Neural crest cell (in vitro differentiated cells): ENCODE measurements at regions not wholly inside any gene's neighbourhood (a gene's known extent, or its start where the extent isn't known, plus 50 kb on each side); places are given as distances from the start of the nearest gene placed in this dataset.

Experiments used
- DNase-seq: peaks from one replicate; pipeline ENCODE4 v3.0.0; 2021; ENCODE audit warnings: low read depth, mixed read lengths, low spot score
- H3K27ac Mint-ChIP-seq: one replicate; pipeline ENCODE4 v1.8.0; 2021; ENCODE audit warnings: mild to moderate bottlenecking, mixed read lengths; ENCODE audit not compliant: unreplicated experiment
- H3K27me3 Mint-ChIP-seq: 2 replicates; pipeline ENCODE4 v1.8.0; 2021; ENCODE audit warnings: low read depth, mild to moderate bottlenecking, mixed read lengths
- H3K36me3 Mint-ChIP-seq: 2 replicates; pipeline ENCODE4 v1.8.0; 2021; ENCODE audit warnings: low read depth, mild to moderate bottlenecking, mixed read lengths
- H3K4me1 Mint-ChIP-seq: 2 replicates; pipeline ENCODE4 v1.8.0; 2021; ENCODE audit warnings: mixed read lengths
- H3K4me3 Mint-ChIP-seq: one replicate; pipeline ENCODE4 v1.8.0; 2021; ENCODE audit warnings: mild to moderate bottlenecking, mixed read lengths
- H3K9me3 Mint-ChIP-seq: 2 replicates; pipeline ENCODE4 v1.8.0; 2021; ENCODE audit warnings: mixed read lengths
- TF ChIP-seq, protein P1 (sequence below): fragments of 200-600 bp; sonication (generic); conservative IDR thresholded peaks from 2 replicates; pipeline ENCODE4 v1.5.0; 2021; ENCODE audit warnings: antibody characterized with exemption, mild to moderate bottlenecking

DNA sequence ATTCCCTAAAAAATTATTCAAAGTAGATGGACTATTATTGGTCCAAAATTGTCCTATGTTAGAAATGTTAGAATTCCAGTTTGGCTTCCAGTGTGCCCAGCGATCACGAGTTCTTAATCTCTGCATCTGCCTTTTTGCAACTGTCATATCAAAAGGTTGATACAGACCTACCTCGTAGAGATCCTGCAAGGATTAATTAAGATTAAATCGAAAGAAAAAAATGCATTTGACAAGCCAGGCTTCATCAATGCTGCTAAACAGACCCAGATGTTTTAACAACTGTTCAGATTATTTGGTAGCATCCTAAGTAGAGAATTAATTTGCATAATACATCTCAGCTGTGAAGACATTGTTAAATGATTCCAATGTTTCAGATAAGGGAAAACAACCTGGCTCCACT, 336.5 kb downstream of the CRPPA start:
- no peaks in the 10 kb centered on the region for H3K27me3 Mint-ChIP-seq
- peaks cover 4% of the 10 kb centered on the region for H3K9me3 Mint-ChIP-seq
- peaks cover 4% of the 10 kb centered on the region for H3K4me1 Mint-ChIP-seq
- TF ChIP-seq, protein P1, sequence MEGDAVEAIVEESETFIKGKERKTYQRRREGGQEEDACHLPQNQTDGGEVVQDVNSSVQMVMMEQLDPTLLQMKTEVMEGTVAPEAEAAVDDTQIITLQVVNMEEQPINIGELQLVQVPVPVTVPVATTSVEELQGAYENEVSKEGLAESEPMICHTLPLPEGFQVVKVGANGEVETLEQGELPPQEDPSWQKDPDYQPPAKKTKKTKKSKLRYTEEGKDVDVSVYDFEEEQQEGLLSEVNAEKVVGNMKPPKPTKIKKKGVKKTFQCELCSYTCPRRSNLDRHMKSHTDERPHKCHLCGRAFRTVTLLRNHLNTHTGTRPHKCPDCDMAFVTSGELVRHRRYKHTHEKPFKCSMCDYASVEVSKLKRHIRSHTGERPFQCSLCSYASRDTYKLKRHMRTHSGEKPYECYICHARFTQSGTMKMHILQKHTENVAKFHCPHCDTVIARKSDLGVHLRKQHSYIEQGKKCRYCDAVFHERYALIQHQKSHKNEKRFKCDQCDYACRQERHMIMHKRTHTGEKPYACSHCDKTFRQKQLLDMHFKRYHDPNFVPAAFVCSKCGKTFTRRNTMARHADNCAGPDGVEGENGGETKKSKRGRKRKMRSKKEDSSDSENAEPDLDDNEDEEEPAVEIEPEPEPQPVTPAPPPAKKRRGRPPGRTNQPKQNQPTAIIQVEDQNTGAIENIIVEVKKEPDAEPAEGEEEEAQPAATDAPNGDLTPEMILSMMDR = no peak
- DNase-seq = no peak
- no peak overlapping the region for H3K27ac Mint-ChIP-seq
- H3K36me3 Mint-ChIP-seq = peaks cover 2% of the 10 kb centered on the region
- no peak overlapping the region for H3K4me3 Mint-ChIP-seq

GRCh38 chr7:16084370-16084769, 337.0 kb downstream of the CRPPA start:
- H3K4me1 Mint-ChIP-seq = peaks cover 4% of the 10 kb centered on the region
- H3K9me3 Mint-ChIP-seq = peaks cover 4% of the 10 kb centered on the region
- peaks cover 2% of the 10 kb centered on the region for H3K36me3 Mint-ChIP-seq
- no peak for DNase-seq
- no peak overlapping the region for H3K27ac Mint-ChIP-seq
- TF ChIP-seq, protein P1 = no peak
- no peaks in the 10 kb centered on the region for H3K27me3 Mint-ChIP-seq
- H3K4me3 Mint-ChIP-seq = no peak overlapping the region

DNA sequence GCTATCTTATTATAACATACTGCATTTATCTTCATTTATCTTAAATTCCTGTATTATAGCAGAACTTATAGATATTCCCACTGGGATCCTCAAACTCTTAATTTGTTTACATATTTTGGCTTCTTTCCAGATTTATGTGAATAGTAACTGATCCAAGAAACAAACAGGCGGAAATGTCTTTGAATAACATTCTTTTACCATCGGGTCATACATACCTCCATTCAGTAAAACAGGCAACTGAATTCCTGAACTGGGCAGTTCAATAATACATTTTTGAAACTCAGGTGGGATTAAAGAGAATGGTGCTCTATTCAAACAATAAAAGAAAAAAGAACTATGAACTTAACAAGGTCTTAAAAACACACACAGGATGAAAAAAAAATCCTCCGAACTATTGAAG, 337.4 kb downstream of the CRPPA start:
- TF ChIP-seq, protein P1 = no peak
- Mint-ChIP-seq H3K27ac (no peak overlapping the region), H3K36me3 (peaks cover 2% of the 10 kb centered on the region), H3K9me3 (peaks cover 4% of the 10 kb centered on the region), H3K4me3 (no peak overlapping the region), H3K27me3 (no peaks in the 10 kb centered on the region), H3K4me1 (peaks cover 4% of the 10 kb centered on the region)
- DNase-seq = no peak

DNA sequence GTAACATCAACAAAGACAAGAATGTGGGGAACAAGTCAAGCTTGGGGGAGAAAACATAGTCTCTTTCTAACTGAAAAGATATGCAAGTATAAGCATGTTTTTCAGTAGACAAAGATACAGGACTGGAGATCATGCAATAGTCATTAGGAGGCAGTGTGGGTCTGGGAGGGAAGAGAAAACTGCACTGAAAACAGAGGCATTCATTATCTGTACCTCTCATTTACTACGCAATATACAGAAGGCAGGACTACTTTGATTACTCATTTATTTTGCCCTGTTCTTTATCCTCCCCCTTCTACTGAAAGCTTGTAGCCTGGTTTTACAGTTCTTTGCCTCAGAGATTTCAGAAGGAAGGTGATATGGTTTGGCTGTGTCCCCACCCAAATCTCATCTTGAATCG, 341.2 kb downstream of the CRPPA start:
- no peak for DNase-seq
- H3K27ac Mint-ChIP-seq = no peak overlapping the region
- H3K4me1 Mint-ChIP-seq = peaks cover 9% of the 10 kb centered on the region
- peaks cover 4% of the 10 kb centered on the region for H3K9me3 Mint-ChIP-seq
- H3K36me3 Mint-ChIP-seq = peaks cover 2% of the 10 kb centered on the region
- TF ChIP-seq, protein P1 = no peak
- no peak overlapping the region for H3K4me3 Mint-ChIP-seq
- no peaks in the 10 kb centered on the region for H3K27me3 Mint-ChIP-seq

- peaks cover 9% of the 10 kb centered on the region for H3K4me1 Mint-ChIP-seq
- H3K27me3 Mint-ChIP-seq = no peaks in the 10 kb centered on the region
- DNase-seq = no peak
- no peak overlapping the region for H3K27ac Mint-ChIP-seq
- peaks cover 4% of the 10 kb centered on the region for H3K9me3 Mint-ChIP-seq
- peaks cover 2% of the 10 kb centered on the region for H3K36me3 Mint-ChIP-seq
- H3K4me3 Mint-ChIP-seq = no peak overlapping the region
- TF ChIP-seq, protein P1 = no peak
Measured at GRCh38 chr7:16079723-16080122, 341.6 kb downstream of the CRPPA start.
